GM13977 (cell line): ENCODE measurements at regions not wholly inside any gene's neighbourhood (a gene's known extent, or its start where the extent isn't known, plus 50 kb on each side); places are given as distances from the start of the nearest gene placed in this dataset.

ENCODE experiments used
- DNase-seq: peaks from one replicate; pipeline ENCODE4 v3.0.0; 2012; ENCODE audit warnings: low spot score
- CTCF ChIP-seq: IDR thresholded peaks from 2 replicates; pipeline ENCODE4 v1.5.1; 2012; ENCODE audit warnings: mild to moderate bottlenecking, control low read depth; ENCODE audit not compliant: insufficient read depth; ENCODE audit errors: extremely low read depth, missing control alignments
- in situ Hi-C: fragments of 300-500 bp; cut with MboI; formaldehyde crosslinking; loops from one replicate; pipeline ENCODE4 v1.12.0; 2022; ENCODE audit warnings: low sequenced_read_pairs, low pct_unique_long_range_greater_than_20kb, mixed read lengths, inconsistent platforms; ENCODE audit not compliant: unreplicated experiment

- in situ Hi-C loops, result no loop called here
- no peak for TF ChIP-seq CTCF
Measured at GRCh38 chr1:69312055-69312732, 255.5 kb upstream of the LRRC7 start.

GRCh38 chr1:69313118-69313517, 254.6 kb upstream of the LRRC7 start:
- in situ Hi-C loops, result no loop called here
- TF ChIP-seq CTCF, result no peak
- DNase-seq, result no peak

More at GRCh38 chr1:69312055-69312732, 255.5 kb upstream of the LRRC7 start:
- no peak for DNase-seq

- in situ Hi-C loops, result no loop called here
- DNase-seq, result no peak
- TF ChIP-seq CTCF, result no peak
Measured at GRCh38 chr1:69315416-69315815, 252.3 kb upstream of the LRRC7 start.

GRCh38 chr1:69315823-69316222, 251.9 kb upstream of the LRRC7 start:
- in situ Hi-C loops, result no loop called here
- no peak for DNase-seq
- TF ChIP-seq CTCF, result no peak

- TF ChIP-seq CTCF, result no peak
- in situ Hi-C loops, result no loop called here
- no peak for DNase-seq
Measured at GRCh38 chr1:69319287-69319686, 248.4 kb upstream of the LRRC7 start.

- no peak for TF ChIP-seq CTCF
- in situ Hi-C loops, result no loop called here
- peak; percentile 35 for DNase-seq
Measured at GRCh38 chr1:69320757-69321211, 246.9 kb upstream of the LRRC7 start.
